Activated naive CD8-positive, alpha-beta T cell treated with anti-CD3 and anti-CD28 coated beads, Interleukin-2, amount 50 U/mL, for 16 hours (primary cell): ENCODE measurements at regions not wholly inside any gene's neighbourhood (a gene's known extent, or its start where the extent isn't known, plus 50 kb on each side); places are given as distances from the start of the nearest gene placed in this dataset.
A peak's percentile ranks its signal among the peaks of the same experiment; 100 is the strongest.

Source experiments
- DNase-seq: peaks from one replicate; pipeline ENCODE4 v3.0.0-alpha.2; 2020; ENCODE audit warnings: low read depth, low spot score

DNA sequence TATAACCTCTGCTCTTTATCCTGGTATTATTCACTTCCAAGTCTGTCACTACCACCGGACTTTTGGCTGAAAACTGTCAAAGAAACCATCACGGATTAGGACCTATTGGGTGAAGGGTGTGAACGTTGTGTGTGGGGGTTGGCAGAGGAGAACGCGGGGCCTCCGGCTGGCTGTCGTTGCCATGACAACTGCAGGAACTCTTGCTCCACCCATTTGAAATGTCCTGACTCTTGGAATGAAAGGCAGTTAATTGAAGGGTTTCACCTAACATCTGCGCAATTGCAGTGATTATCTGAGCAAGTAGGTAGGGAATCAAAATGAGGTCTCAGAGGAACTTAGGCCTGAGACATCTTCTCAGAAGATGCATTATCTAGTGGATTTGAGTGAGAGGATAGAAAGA is 60.9 kb upstream of the CLMP start:
- DNase-seq: no peak

DNA sequence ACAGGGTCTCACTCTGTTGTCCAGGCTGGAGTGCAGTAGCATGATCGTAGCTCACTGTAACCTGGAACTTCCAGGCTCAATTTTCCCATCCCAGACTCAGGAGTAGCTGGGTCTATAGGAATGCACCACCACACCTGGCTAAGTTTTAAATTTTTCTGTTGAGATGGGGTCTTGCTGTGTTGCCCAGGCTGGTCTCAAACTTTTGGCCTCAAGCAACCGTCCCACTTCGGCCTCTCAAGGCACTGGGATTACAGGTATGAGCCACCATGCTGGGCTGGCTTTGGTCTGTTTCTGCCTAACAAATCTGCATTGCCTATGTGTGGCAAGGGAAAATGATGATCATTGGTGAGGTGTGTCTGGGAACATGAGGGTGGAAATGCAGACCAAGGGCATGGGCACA is 59.3 kb upstream of the CLMP start:
- no peak for DNase-seq

DNA sequence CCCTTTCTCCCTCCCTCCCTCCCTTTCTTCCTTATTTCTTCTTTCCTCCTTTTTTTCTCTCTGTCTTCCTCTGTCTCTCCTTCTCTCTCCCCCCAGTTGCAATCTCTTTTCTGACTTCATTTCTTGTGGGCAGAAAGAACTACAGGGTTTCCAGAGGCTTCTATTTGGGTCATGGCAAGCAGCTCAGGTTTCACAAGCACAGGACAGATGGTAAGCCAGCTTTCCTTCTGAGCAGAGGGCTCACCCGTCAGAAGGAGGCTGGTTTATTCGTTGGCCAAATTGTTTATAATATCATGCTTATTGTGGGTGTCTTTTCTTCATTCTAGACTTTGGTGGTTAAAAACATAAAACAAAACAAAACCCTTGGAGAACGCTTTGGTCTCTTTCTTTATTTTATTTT is 58.9 kb upstream of the CLMP start:
- no peak for DNase-seq

DNA sequence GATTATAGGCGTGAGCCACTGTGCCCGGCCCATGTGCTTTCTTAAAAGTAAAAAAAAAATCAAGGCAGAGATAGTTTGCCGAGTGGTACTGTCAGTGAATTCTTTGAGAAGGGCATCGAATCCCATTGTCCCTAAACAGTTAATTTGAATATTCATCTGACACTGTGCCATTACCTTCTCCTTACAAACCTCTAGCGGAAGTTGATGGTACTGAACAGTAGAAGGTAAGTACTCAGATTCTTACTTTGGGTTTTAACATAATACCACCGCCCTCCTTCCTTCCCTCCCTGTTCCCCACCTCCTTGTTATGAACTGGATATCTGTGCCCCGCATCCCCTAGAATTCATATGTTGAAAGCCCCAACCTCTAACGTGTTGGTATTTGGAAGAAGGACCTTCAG is 58.2 kb upstream of the CLMP start:
- no peak for DNase-seq

DNA sequence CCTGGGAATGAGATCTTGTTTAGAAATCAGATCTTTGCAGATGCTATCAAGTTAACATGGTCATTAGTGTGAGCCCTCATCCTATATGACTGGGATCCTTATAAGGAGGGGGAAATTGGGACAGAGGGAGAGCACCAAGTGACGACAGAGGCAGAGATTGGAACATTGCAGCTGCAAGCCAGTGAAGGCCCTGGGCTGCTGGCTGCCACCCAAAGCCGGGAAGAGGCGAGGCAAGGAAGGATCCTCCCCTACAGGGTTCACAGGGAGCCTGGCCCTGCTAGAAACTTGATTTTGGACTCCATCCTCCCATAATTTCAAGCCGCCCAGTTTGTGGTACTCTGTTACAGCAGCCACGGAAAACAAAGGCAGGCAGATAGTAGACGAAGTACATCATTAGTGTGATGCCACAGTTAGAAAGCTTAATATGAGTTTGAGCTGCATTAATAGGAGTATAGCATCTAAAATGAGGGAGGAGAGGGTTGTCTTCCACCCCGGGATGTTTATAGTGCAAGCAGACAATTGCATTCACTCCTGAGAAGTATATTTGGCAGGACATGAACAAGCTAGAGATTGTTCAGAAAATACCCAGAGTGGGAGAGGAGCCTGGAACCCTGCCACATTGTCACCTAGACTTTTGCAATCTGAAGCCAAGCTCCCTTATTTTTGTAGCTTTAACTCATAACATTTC is 56.8 kb upstream of the CLMP start:
- DNase-seq: no peak

DNA sequence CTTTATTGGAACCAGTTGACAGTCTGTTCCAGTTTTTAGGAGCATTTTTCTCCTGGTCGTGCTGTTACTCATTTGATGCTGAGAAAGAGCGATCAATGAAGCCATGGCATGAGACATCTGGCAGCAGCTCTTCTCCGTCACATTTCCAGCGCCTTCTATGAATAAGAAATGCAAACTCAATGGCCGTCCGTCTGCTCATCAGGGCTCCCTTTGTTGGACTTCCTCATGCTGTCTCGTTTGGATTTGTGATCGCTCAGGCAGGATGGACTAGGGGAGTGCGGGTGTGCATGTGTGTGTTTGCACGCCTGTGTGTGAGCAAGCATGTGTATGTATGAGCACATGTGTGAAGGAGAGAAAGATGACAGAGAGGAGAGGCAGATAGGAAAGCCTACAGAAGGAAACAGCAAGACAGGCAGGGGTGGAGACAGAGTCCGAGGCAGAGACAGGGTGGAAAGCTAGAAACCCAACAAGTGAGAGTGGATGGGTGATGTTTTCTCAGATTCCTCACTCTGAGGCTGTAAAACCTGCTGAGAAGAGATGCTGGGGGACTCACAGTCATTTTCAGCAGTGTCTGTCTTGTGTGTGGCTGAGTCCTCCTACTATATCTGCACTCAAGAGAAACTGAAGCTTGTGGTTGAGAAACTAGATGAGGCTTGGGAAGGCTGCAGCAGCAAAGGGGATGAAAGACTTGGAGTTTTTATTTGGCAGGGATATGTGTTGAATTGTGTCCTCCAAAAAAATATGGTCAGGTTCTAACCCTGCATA is 56.0 kb upstream of the CLMP start:
- no peak for DNase-seq

DNA sequence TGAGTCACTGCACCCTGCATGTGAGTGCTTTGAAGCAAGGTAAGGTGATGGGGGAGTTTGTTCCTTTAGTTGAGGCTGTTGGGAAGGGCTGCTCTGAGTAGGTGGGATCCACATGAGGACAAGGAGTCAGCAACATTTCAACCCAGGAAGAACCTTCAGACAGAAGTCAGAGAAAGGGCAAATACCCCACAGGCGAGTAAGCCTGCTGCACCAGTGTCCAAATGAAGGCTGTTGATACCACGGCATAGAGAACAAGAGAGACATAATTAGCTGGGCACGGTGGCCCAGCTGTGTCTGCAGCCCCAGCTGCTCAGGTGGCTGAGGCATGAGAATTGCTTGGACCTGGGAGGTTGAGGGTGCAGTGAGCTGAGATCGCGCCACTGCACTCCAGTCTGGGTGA is 54.3 kb upstream of the CLMP start:
- DNase-seq: no peak

DNA sequence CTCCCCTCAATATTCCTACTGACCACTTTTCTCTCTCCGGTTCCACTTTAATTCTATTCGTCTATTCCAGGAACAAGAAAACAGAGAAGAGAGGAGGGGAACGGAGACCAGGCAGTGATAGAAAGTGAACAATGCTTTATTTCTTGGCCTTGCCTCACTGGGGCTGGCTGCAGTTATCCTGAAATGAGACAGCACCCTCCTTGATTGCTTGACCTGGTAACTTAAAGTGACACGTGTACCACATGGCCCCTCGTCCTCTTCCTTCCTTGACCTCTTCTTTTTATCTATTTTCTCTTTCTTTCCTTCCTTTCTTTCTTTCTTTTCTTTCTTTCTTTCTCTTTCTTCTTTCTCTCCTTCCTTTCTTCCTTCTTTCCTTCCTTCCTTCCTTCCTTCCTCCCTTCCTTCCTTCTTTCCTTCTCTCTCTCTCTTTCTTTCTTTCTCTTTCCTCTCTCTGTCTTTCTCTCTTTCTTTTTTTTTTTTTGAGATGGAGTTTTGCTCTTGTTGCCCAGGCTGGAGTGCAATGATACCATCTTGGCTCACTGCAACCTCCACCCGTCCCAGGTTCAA is 52.8 kb upstream of the CLMP start:
- no peak for DNase-seq

DNA sequence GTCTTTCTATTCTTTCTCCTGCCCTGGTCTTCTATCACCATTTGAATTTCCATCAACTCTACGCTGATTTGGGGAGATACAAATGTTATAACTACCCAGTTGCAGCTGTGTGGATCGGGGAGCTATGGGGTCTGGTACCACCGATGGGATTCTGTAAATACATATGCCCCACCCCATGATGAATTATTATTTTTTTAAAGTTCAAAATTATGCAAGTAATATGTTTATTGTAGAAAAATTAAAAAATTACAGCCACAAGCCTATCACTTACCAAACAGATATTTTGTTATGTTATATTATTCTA is 52.4 kb upstream of the CLMP start:
- no peak for DNase-seq

DNA sequence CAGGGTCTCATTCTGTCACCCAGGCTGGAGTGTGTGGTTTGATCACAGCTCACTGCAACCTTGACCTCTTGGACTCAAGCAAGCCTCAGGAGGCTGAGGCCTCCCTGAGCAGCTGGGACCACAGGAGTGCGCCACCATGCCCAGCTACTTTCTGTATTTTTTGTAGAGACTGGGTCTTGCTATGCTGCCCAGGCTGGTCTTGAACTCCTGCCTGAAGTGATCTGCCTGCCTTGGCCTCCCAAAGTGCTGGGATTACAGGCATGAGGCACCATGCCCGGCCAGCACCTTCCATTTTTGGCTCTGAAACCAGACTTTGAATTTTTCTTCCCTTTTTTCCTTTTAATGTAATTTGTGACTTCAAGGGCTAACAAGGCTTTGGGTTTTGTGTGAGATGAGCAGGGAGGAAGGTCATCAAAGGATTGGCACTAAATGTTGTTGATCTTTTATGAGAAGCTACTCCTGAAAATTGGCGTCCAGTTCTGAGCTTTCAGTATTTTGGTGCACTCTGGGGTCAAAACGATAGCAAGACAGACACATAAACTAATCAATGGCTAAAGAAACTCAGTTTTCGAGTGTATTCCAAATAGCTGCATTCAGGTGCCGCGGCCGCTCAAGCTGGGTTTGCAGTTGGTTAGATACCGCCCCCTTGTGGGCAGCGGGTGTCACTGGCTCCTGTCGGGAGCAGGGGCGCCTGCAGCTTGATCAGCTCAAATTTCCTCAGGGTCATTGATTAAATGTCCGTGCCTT is 51.9 kb upstream of the CLMP start:
- peak; percentile 69 for DNase-seq

DNA sequence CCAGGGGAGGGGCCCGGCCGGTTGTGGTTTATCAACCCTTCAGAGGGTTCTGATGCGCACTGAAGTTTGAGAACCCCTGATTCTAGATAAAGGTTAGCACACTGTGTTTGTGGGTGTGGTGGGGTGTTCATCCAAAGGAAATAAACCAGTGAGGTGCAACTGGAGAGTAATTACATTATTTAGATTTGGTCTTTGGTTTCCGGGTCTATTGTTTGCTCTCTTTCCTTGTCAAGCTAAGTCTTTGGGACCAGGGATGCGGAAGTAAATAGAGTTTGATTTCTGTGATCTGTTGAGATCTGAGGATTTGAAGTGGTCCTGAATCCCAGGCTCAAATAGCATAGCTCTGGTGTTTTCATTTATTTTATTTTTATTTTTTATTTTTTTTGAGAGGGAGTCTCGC is 50.5 kb upstream of the CLMP start:
- no peak for DNase-seq
